ENCODE measurements at regions not wholly inside any gene's neighbourhood (a gene's known extent, or its start where the extent isn't known, plus 50 kb on each side); places are given as distances from the start of the nearest gene placed in this dataset.

DNA sequence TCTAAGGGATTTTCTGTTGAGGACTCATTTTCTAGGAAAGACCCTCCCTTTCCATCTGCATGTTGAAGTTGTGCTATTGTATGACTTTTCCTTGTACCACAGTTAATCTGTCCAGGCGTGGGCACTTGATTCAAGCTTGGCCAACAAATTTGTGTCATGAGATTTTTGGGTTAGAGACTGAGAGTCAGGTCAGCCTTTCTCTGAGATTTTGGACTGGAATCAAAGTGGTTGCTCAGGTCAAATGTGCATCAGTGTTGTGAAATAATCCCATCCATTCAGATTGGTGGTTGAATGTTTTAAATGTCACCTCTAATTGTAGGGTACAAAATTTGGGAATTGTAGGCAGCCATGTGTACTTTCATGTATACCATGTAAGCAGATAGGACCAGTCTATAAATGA is 545.2 kb upstream of the IGFBP7 start:
- H3K9me3 ChIP-seq: no peaks in the 10 kb centered on the region
- POLR2A ChIA-PET: no interaction called here
- no peaks in the 10 kb centered on the region for H3K79me2 ChIP-seq (ENCODE audit: insufficient read depth)
- H3K4me1 ChIP-seq (ENCODE audit: control insufficient read depth in 1 of 2, insufficient read depth in 2 of 2, low read depth in 1 of 2, low read length in 1 of 2): no peaks in the 10 kb centered on the region
- H3K4me3 ChIP-seq (ENCODE audit: low read depth in 2 of 2, low read length in 1 of 2): no peak overlapping the region
- H3K36me3 ChIP-seq (replicated peaks in 1 of 2; ENCODE audit: control insufficient read depth in 1 of 2, insufficient read depth in 2 of 2, low read length in 1 of 2): no peaks in the 10 kb centered on the region
- TF ChIP-seq ELF1 (IDR thresholded peaks at IDR 0.05) (no peak), CTCF (IDR thresholded peaks at IDR 0.05) (no peak), EZH2phosphoT487 (IDR thresholded peaks at IDR 0.05; ENCODE audit: borderline replicate concordance, low read depth) (no peak), NFIC (IDR thresholded peaks at IDR 0.05; ENCODE audit: borderline replicate concordance) (no peak), CHD2 (IDR thresholded peaks at IDR 0.05; ENCODE audit: low read length, partially characterized antibody) (no peak), PBX3 (IDR thresholded peaks at IDR 0.05) (no peak), GABPA (IDR thresholded peaks at IDR 0.05; ENCODE audit: low read depth) (no peak), ZBTB33 (IDR thresholded peaks at IDR 0.05; ENCODE audit: borderline replicate concordance, low read depth) (no peak), NRF1 (IDR thresholded peaks at IDR 0.05; ENCODE audit: low read depth, low read length) (no peak), GATA2 (CRISPR knock-in tag; IDR thresholded peaks at IDR 0.05) (no peak), TEAD4 (IDR thresholded peaks at IDR 0.05; ENCODE audit: borderline replicate concordance, insufficient read depth) (no peak), MXI1 (IDR thresholded peaks at IDR 0.05; ENCODE audit: low read depth, low read length) (no peak), FOXM1 (IDR thresholded peaks at IDR 0.05; ENCODE audit: low read depth) (no peak), SMC3 (IDR thresholded peaks at IDR 0.05; ENCODE audit: low read depth, low read length) (no peak), USF2 (IDR thresholded peaks at IDR 0.05; ENCODE audit: borderline replicate concordance, low read depth, low read length) (no peak), RXRA (IDR thresholded peaks at IDR 0.05; ENCODE audit: borderline replicate concordance, low read depth) (no peak)
- TF ChIP-seq, protein P1, sequence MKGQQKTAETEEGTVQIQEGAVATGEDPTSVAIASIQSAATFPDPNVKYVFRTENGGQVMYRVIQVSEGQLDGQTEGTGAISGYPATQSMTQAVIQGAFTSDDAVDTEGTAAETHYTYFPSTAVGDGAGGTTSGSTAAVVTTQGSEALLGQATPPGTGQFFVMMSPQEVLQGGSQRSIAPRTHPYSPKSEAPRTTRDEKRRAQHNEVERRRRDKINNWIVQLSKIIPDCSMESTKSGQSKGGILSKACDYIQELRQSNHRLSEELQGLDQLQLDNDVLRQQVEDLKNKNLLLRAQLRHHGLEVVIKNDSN (IDR thresholded peaks at IDR 0.05; ENCODE audit: borderline replicate concordance, low read depth): no peak
- no peak overlapping the region for H3K27ac ChIP-seq (ENCODE audit: low read depth in 2 of 2, low read length in 1 of 2)
- no peaks in the 10 kb centered on the region for H3K9me2 ChIP-seq
- no peak overlapping the region for H3K9ac ChIP-seq
- no peaks in the 10 kb centered on the region for H3F3A ChIP-seq (replicated peaks; ENCODE audit: insufficient read depth)
- 0% methylated on average over 1 of the region's 1 CpG for WGBS (ENCODE audit: low lambda C conversion rate)
- no peaks in the 10 kb centered on the region for H3K27me3 ChIP-seq (ENCODE audit: insufficient read depth)
- H2AFZ ChIP-seq (ENCODE audit: low read depth): no peak overlapping the region
- DNase-seq: no peak
- H4K20me1 ChIP-seq (ENCODE audit: insufficient read depth): no peaks in the 10 kb centered on the region
- no peak overlapping the region for H3K4me2 ChIP-seq
- CTCF ChIA-PET: no interaction called here

Data from SK-N-SH (cell line).